OCI-M1 (cell line): ENCODE measurements at regions not wholly inside any gene's neighbourhood (a gene's known extent, or its start where the extent isn't known, plus 50 kb on each side); places are given as distances from the start of the nearest gene placed in this dataset.
A peak's percentile ranks its signal among the peaks of the same experiment; 100 is the strongest.

Experiments used
- DNase-seq: peaks from one replicate; lab custom pipeline; 2025; lab: John Stamatoyannopoulos, UW

GRCh38 chr3:177512945-177513814, 315.9 kb upstream of the TBL1XR1 start:
- no peak for DNase-seq

GRCh38 chr3:177513815-177514610, 316.7 kb upstream of the TBL1XR1 start:
- DNase-seq = no peak

GRCh38 chr3:177514611-177515499, 317.6 kb upstream of the TBL1XR1 start:
- DNase-seq = no peak

- no peak for DNase-seq
Observed at GRCh38 chr3:177515786-177516157, 318.5 kb upstream of the TBL1XR1 start.

- no peak for DNase-seq
Observed at GRCh38 chr3:177516158-177517011, 319.1 kb upstream of the TBL1XR1 start.

GRCh38 chr3:177517906-177518305, 320.6 kb upstream of the TBL1XR1 start:
- no peak for DNase-seq

- DNase-seq = no peak
Observed at GRCh38 chr3:177519588-177519987, 322.3 kb upstream of the TBL1XR1 start.

- no peak for DNase-seq
Observed at GRCh38 chr3:177521305-177521704, 324.0 kb upstream of the TBL1XR1 start.

GRCh38 chr3:177522051-177522450, 324.8 kb upstream of the TBL1XR1 start:
- DNase-seq = no peak

- no peak for DNase-seq
Observed at GRCh38 chr3:177523067-177523675, 325.9 kb upstream of the TBL1XR1 start.

- peak; percentile 13 for DNase-seq
Observed at GRCh38 chr3:177523872-177524438, 326.7 kb upstream of the TBL1XR1 start.

GRCh38 chr3:177524742-177525141, 327.5 kb upstream of the TBL1XR1 start:
- no peak for DNase-seq

GRCh38 chr3:177525414-177525813, 328.1 kb upstream of the TBL1XR1 start:
- no peak for DNase-seq

GRCh38 chr3:177525987-177526712, 328.9 kb upstream of the TBL1XR1 start:
- DNase-seq = peak; percentile 72

- no peak for DNase-seq
Observed at GRCh38 chr3:177527182-177527581, 329.9 kb upstream of the TBL1XR1 start.

GRCh38 chr3:177528306-177529070, 331.2 kb upstream of the TBL1XR1 start:
- peak; percentile 3 for DNase-seq

GRCh38 chr3:177529071-177529550, 331.8 kb upstream of the TBL1XR1 start:
- no peak for DNase-seq

GRCh38 chr3:177529716-177530335, 332.5 kb upstream of the TBL1XR1 start:
- no peak for DNase-seq
